D721Med (cell line): ENCODE measurements at regions not wholly inside any gene's neighbourhood (a gene's known extent, or its start where the extent isn't known, plus 50 kb on each side); places are given as distances from the start of the nearest gene placed in this dataset.
A peak's percentile ranks its signal among the peaks of the same experiment; 100 is the strongest.
"Not testable (repeated sequence)": the region's sequence is repeated elsewhere in the genome, so short reads cannot be mapped to it uniquely, and the experiment has no call there.

Source experiments
- DNase-seq: peaks from one replicate; pipeline ENCODE4 v3.0.0; 2011; ENCODE audit warnings: low spot score; ENCODE audit not compliant: insufficient read length
- FAIRE-seq: peaks from 2 replicates; lab custom pipeline; 2011; peaks lifted over from hg19 to GRCh38; lab: Jason Lieb, UNC
- CTCF ChIP-seq: IDR thresholded peaks from 2 replicates; pipeline ENCODE4 v1.5.1; 2012; ENCODE audit warnings: mild to moderate bottlenecking, control low read depth; ENCODE audit not compliant: insufficient read depth; ENCODE audit errors: missing control alignments

GRCh38 chr16:29228664-29229611, 177.6 kb downstream of the NPIPB11 start:
- DNase-seq, FAIRE-seq: not testable (repeated sequence)

GRCh38 chr16:29227751-29228663, 178.5 kb downstream of the NPIPB11 start:
- not testable (repeated sequence) for FAIRE-seq, DNase-seq
- peak; percentile 20 for TF ChIP-seq CTCF

- FAIRE-seq (no peak), DNase-seq (no peak)
- no peak for TF ChIP-seq CTCF
Observed at GRCh38 chr16:29226782-29227181, 179.7 kb downstream of the NPIPB11 start.

GRCh38 chr16:29224675-29225074, 181.8 kb downstream of the NPIPB11 start:
- not testable (repeated sequence) for FAIRE-seq, DNase-seq

- not testable (repeated sequence) for FAIRE-seq, DNase-seq
Observed at GRCh38 chr16:29222615-29223014, 183.9 kb downstream of the NPIPB11 start.

GRCh38 chr16:29222008-29222407, 184.5 kb downstream of the NPIPB11 start:
- not testable (repeated sequence) for DNase-seq, FAIRE-seq

- not testable (repeated sequence) for FAIRE-seq, DNase-seq
Observed at GRCh38 chr16:29221281-29221955, 185.1 kb downstream of the NPIPB11 start.

GRCh38 chr16:29220647-29221191, 185.8 kb downstream of the NPIPB11 start:
- FAIRE-seq, DNase-seq: not testable (repeated sequence)

GRCh38 chr16:29219966-29220646, 186.4 kb downstream of the NPIPB11 start:
- DNase-seq, FAIRE-seq: not testable (repeated sequence)

- DNase-seq, FAIRE-seq: not testable (repeated sequence)
Observed at GRCh38 chr16:29219562-29219961, 186.9 kb downstream of the NPIPB11 start.

GRCh38 chr16:29218649-29219048, 187.9 kb downstream of the NPIPB11 start:
- not testable (repeated sequence) for FAIRE-seq, DNase-seq

GRCh38 chr16:29218171-29218570, 188.3 kb downstream of the NPIPB11 start:
- DNase-seq, FAIRE-seq: not testable (repeated sequence)

- DNase-seq, FAIRE-seq: not testable (repeated sequence)
Observed at GRCh38 chr16:29217752-29218126, 188.8 kb downstream of the NPIPB11 start.

- FAIRE-seq, DNase-seq: not testable (repeated sequence)
Observed at GRCh38 chr16:29217104-29217751, 189.3 kb downstream of the NPIPB11 start.

- FAIRE-seq, DNase-seq: not testable (repeated sequence)
Observed at GRCh38 chr16:29213770-29214169, 192.7 kb downstream of the NPIPB11 start.
